ACC112 (cell line): ENCODE measurements at regions not wholly inside any gene's neighbourhood (a gene's known extent, or its start where the extent isn't known, plus 50 kb on each side); places are given as distances from the start of the nearest gene placed in this dataset.
"Not testable (repeated sequence)": the region's sequence is repeated elsewhere in the genome, so short reads cannot be mapped to it uniquely, and the experiment has no call there.

Experiments used
- H2AFZ ChIP-seq: fragments of 200-600 bp; sonication (generic); one replicate; pipeline ENCODE4 v1.6.0; 2017; ENCODE audit warnings: antibody characterized with exemption, low read length; ENCODE audit not compliant: unreplicated experiment
- H3K27ac ChIP-seq: fragments of 200-600 bp; sonication (generic); 2 replicates; pipeline ENCODE4 v1.5.1; 2014; ENCODE audit warnings: low read depth, mild to moderate bottlenecking, antibody characterized with exemption, low read length, moderate library complexity
- H3K27me3 ChIP-seq: fragments of 200-600 bp; sonication (generic); 2 replicates; pipeline ENCODE4 v1.6.1; 2014; ENCODE audit warnings: mild to moderate bottlenecking, antibody characterized with exemption, low read length, moderate library complexity, mixed read lengths; ENCODE audit not compliant: insufficient read depth
- H3K36me3 ChIP-seq: fragments of 200-600 bp; sonication (generic); 2 replicates; pipeline ENCODE4 v1.6.1; 2016; ENCODE audit warnings: mild to moderate bottlenecking, antibody characterized with exemption, low read length, moderate library complexity, mixed read lengths; ENCODE audit not compliant: insufficient read depth
- H3K4me1 ChIP-seq: fragments of 200-600 bp; sonication (generic); one replicate; pipeline ENCODE4 v1.6.1; 2016; ENCODE audit warnings: low read length, mixed read lengths; ENCODE audit not compliant: insufficient read depth, unreplicated experiment, control insufficient read depth
- H3K4me3 ChIP-seq: fragments of 200-600 bp; sonication (generic); 2 replicates; pipeline ENCODE4 v1.5.1; 2014; ENCODE audit warnings: mild to moderate bottlenecking, low read depth, low read length
- H3K79me2 ChIP-seq: fragments of 200-600 bp; sonication (generic); one replicate; pipeline ENCODE4 v1.6.0; 2016; ENCODE audit warnings: low read length; ENCODE audit not compliant: control insufficient read depth, unreplicated experiment, insufficient read depth

DNA sequence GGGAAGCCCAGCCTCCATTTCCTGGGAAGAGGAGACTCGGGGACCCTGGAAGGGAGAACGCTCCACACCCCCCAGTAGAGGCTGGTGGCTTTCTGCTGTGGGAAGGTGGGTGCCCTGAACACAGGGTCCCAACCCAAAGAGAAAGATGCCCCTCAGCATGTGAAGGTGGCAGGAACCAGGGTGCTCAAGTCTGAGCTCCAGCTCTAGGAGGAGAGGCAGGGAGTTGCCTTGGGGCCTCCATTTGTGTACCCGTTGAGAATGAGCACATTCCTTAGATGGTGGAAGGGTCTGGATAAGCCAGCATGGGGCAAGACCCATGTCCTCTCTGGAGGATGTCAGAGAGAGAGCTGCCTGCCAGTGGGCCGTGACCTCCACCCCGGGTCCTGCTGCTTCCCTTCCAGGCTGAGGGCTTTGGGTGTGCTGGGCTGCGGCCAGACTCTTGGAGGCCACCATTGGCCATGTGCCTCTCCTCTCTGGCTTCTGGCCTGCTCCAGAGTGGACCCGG is 212.4 kb downstream of the TBC1D2B start:
- H3K27ac ChIP-seq: no peak overlapping the region
- H3K36me3 ChIP-seq: no peaks in the 10 kb centered on the region
- H3K4me1 ChIP-seq: no peaks in the 10 kb centered on the region
- H3K4me3 ChIP-seq: no peak overlapping the region
- H2AFZ ChIP-seq: no peak overlapping the region
- no peaks in the 10 kb centered on the region for H3K27me3 ChIP-seq
- H3K79me2 ChIP-seq: no peaks in the 10 kb centered on the region

DNA sequence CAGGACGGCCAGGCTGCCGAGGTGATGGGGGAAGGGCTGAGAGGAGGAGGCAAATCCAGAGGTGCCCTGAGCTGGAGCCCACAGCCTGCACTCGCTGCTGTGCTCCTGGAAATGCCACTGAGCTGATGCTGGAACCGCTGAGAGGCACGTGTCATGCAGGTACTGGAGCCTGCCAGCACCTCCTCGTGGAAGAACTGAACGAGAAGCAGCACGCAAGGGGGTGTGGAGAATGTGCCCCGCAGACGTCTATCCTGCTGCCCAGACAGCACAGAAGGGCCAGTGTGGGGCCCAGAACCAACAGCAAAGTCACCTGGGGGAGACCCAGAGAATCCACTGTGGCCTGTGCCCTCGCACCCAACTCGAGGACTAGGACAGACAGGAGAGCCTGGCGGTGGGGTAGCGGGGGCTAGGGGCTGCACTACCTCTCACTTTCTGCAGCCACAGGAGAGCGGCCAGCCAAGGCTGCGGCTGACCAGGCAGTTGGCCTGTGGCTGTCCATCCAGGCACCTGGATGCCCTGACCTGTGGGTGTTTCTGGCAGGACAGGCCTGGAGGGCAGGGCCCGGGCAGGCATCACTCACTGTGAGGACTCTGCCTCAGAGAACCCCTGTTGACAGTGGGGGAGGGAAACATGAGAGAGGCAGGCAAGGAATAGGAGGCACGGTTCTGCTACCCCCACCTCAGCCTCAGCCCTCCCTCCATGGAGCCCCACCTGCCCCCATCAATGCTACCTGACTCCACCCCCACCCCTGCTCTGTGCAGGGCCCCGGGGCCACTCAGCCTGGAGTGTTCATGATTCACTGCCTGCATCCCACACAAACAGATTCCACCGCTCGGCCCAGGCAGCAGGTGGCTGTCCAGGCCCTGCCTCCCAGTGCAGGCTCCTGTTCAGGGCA is 213.1 kb downstream of the TBC1D2B start:
- H3K79me2 ChIP-seq: no peaks in the 10 kb centered on the region
- H3K36me3 ChIP-seq: no peaks in the 10 kb centered on the region
- no peaks in the 10 kb centered on the region for H3K27me3 ChIP-seq
- no peaks in the 10 kb centered on the region for H3K4me1 ChIP-seq
- H3K27ac ChIP-seq: no peak overlapping the region
- H2AFZ ChIP-seq: no peak overlapping the region
- no peak overlapping the region for H3K4me3 ChIP-seq

DNA sequence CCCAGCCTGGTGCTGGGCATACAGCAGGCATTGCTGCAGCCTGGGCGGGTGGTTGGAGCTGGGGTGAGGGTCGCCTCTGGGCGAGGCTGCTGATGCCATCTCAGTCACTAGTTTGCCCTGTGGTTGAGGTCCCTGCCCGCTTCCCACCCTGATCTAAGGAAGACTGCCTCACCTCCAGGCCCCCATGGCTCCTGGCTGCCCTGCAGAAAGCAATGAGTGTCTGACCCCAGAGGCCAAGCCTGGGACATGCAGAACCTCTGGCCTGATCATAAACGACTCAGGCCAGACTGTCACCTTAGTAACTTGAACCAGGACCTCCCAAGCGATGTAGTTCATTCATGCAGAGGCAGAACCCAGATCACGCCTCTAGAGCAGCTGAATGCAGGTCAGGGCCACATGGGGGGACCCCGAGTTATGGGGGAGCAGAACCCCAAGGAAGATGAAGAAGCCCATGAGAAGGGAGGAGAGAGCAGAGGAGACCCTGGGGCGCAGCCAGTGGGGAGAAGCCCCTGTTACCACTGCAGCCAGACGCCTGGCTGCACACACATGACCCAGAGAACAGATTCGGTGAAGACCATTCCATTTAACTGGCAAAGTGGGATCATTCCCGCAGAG is 213.9 kb downstream of the TBC1D2B start:
- Histone ChIP-seq H3K4me1 (no peaks in the 10 kb centered on the region), H3K27me3 (no peaks in the 10 kb centered on the region), H3K27ac (no peak overlapping the region), H3K36me3 (no peaks in the 10 kb centered on the region), H3K4me3 (no peak overlapping the region), H3K79me2 (no peaks in the 10 kb centered on the region), H2AFZ (no peak overlapping the region)

DNA sequence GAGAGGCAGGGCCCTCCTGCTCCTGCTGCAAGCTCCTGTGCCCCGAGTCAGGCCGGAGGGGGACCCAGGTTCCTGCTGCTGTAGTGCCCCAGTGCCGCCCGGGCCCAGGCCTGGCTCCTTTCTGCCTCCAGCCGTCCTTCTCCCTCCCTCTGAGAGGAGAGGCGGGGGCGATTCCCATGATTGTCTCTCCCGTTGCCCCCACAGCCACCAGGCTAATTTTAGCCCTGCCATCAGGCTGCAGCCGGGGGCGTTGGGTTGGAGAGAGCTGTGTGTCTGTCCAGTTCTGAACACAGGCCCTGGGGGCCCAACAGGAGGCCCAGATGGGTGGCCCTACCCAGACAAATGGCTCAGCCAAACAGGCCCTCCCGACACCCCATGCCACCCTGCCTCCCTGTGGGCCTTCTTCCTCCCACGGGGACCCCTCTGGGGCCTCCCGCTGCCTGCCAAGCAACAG is 214.8 kb downstream of the TBC1D2B start:
- Histone ChIP-seq H2AFZ (no peak overlapping the region), H3K36me3 (no peaks in the 10 kb centered on the region), H3K27ac (no peak overlapping the region), H3K4me3 (no peak overlapping the region), H3K4me1 (no peaks in the 10 kb centered on the region), H3K79me2 (no peaks in the 10 kb centered on the region), H3K27me3 (peaks cover 7% of the 10 kb centered on the region; the same call in 1 of the 2 replicates)

DNA sequence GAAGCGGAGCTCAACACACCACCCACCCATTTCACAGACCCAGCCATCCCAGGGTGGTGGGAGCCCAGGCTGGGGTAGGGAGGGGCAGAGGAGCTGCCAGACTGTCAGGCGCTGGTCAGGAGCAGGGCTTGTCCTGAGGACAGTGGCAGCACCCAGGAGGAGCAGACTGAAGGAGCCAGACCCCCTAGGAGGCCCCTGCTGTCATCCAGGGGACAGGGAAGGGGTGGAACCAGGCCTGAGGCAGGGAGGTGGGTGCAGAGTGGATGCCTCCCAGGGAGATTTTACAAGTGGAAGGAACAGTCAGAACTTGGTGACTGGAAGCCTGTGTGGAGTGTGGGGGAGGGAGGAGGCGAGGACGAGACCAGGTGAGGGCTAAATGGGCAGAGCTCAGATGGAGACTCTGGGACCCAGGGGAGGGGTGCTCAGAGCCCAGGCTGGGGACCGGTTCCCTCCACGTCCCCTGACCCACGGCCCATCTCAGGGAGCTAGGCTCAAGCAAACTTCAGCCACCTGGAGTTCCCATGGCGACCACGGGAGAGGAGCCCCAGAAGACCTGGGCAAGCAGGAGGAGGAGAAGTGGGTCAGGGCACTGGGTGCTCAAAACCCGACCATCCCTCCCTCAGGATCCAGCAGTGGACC is 215.4 kb downstream of the TBC1D2B start:
- H3K36me3 ChIP-seq, H3K79me2 ChIP-seq, H2AFZ ChIP-seq, H3K4me3 ChIP-seq, H3K27ac ChIP-seq, H3K4me1 ChIP-seq: not testable (repeated sequence)
- peaks cover 12% of the 10 kb centered on the region; the same call in 1 of the 2 replicates for H3K27me3 ChIP-seq

DNA sequence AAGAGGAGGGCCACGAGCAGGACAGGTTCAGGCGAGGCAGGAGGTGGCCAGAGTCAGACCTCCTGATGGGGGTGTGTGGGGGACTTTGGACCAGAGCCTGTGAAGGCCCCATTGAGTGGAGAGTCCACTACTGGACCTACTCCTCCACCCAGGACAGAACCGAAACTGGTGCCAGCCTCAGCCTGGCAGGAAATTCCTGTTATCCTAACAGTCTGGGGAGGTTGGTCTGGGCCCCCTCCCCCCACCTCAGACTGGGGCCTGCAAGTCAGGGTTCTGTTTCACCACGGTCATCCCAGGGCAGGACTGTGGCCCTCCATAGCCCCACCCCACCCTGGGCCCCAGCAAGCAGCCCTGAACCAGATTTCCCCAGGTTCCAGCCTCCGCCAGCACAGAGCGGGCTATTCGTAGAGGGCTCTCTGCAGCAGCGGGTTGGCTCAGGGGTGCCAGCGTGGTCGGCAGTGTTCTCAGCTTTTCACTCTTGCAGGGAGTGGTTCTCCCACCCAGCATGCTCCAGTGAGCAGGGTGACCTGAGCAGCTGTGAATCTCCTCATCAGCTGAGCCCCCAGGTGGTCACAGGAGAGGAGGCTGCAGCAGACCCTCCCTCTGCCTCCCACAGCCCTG is 217.3 kb downstream of the TBC1D2B start:
- Histone ChIP-seq H3K27ac (no peak overlapping the region), H3K4me1 (no peaks in the 10 kb centered on the region), H3K27me3 (peaks cover 25% of the 10 kb centered on the region), H3K4me3 (no peak overlapping the region), H3K79me2 (no peaks in the 10 kb centered on the region), H2AFZ (no peak overlapping the region), H3K36me3 (no peaks in the 10 kb centered on the region)

DNA sequence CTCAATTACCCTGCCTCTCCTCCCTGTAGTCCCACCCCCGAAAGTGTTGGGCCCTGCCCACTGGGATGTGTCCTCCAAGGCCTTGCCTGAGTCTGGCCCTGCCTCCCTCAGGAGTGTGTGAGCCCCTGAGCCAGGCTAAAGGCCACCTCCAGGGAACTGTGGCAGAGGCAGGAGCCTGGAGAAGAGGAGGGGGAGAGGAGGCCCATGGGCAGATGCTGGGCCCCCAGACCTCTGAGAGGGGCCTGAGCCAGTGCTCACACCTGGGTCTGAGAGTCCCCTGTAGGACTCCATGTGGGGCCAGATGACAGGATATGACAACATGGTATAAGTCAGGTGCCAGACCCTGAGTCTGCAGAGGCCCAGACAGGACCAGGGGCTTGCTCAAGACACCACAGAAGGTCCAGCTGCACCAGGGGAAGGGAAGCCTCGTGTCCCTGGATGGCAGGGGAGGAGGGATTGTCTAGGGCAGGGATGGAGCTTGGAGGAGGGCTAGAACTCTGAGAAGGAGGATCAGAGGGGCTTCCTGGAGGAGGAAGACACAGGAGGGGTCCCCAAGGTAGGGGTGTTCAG is 217.9 kb downstream of the TBC1D2B start:
- peaks cover 31% of the 10 kb centered on the region for H3K27me3 ChIP-seq
- H2AFZ ChIP-seq: no peak overlapping the region
- no peaks in the 10 kb centered on the region for H3K79me2 ChIP-seq
- H3K4me1 ChIP-seq: no peaks in the 10 kb centered on the region
- H3K36me3 ChIP-seq: no peaks in the 10 kb centered on the region
- no peak overlapping the region for H3K4me3 ChIP-seq
- no peak overlapping the region for H3K27ac ChIP-seq

DNA sequence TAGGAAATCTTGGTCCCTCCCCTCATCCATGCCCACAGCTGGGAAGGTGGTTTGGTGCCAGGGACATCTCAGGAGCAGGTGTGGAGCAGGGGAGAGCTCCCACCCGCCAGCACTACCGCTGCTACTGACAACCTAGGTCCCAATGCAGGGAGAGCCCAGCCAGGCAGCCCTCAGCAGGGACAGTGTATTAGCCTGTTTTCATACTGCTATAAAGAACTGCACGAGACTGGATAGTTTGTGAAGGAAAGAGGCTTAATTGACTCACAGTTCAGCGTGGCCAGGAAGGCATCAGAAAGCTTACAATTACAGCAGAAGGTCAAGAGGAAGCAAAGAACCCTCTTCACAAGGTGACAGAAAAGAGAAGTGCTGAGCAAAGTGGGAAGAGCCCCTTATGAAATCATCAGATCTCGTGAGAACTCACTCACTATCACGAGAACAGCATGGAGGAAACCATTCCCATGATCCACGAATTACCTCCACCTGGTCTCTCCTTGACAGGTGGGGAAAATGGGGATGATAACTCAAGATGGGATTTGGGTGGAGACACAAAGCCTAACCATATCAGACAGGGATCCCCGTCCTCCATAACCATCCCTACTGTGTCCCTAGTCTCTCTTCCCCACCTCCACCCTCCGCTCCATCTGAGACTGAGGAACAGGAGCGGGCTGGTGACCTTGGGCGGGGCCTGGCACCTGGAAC is 218.6 kb downstream of the TBC1D2B start:
- no peak overlapping the region for H2AFZ ChIP-seq
- H3K27ac ChIP-seq: no peak overlapping the region
- no peaks in the 10 kb centered on the region for H3K79me2 ChIP-seq
- no peak overlapping the region for H3K4me3 ChIP-seq
- no peaks in the 10 kb centered on the region for H3K4me1 ChIP-seq
- peaks cover 38% of the 10 kb centered on the region for H3K27me3 ChIP-seq
- H3K36me3 ChIP-seq: no peaks in the 10 kb centered on the region

DNA sequence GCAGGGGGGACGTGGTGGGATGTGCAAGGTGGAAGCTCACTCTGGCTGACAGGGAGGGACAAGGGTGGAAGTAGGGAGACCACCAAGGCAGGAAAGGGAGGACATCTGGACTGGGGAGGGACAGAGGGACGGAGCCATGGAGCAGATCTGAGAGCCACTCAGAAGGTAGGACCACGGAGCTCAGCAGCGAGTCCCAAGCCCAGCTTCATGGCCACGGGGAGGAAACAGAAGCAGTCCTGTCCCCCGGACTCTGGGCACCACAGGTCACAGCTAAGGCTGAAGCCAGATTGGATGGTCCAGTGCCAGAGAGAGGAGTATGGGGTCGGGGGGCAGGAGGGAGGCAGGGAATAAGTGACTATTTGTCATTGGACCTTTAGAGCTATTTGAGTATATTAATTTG is 220.1 kb downstream of the TBC1D2B start:
- Histone ChIP-seq H3K27ac (no peak overlapping the region), H3K4me3 (no peak overlapping the region), H2AFZ (no peak overlapping the region), H3K79me2 (no peaks in the 10 kb centered on the region), H3K36me3 (no peaks in the 10 kb centered on the region), H3K27me3 (peaks cover 53% of the 10 kb centered on the region), H3K4me1 (no peaks in the 10 kb centered on the region)
